HepG2 (cell line): ENCODE measurements at regions not wholly inside any gene's neighbourhood (a gene's known extent, or its start where the extent isn't known, plus 50 kb on each side); places are given as distances from the start of the nearest gene placed in this dataset.

ENCODE experiments used
- ATAC-seq: fragments of 200-7000 bp; cut with Tn5 transposase; 3 replicates; pipeline ENCODE4 v1.9.1; 2020; ENCODE audit warnings: mild to moderate bottlenecking, moderate library complexity
- BruUV-seq: library from RNA; stranded (reverse); fragments of 400-500 nt; replicated peaks from 2 replicates; lab custom pipeline; 2021; lab: Mats Ljungman, UMichigan
- CTCF ChIA-PET: fragments of 300-600 bp; formaldehyde crosslinking; extraction: SDS; loops from one replicate; lab custom pipeline; 2021; ENCODE audit warnings: low total read pairs, inconsistent platforms, low intra/inter-chr PET ratio; lab: Yijun Ruan, JAX
- POLR2A ChIA-PET: fragments of 350-600 bp; sonication (Branson Sonifier 250); formaldehyde crosslinking; loops from one replicate; lab custom pipeline; 2020; ENCODE audit warnings: antibody characterized with exemption, inconsistent platforms; lab: Yijun Ruan, JAX
- DNase-seq: peaks from one replicate; pipeline ENCODE4 v3.0.0-alpha.2; 2015; ENCODE audit warnings: low spot score
- FAIRE-seq: peaks from 3 replicates; lab custom pipeline; 2011; peaks lifted over from hg19 to GRCh38; lab: Jason Lieb, UNC
- H2AFZ ChIP-seq: one replicate; pipeline ENCODE4 v1.6.1; 2011; ENCODE audit warnings: low read length, inconsistent platforms
- H3K27ac ChIP-seq: fragments of 300-600 bp; 3 replicates; pipeline ENCODE4 v1.8.0; 2011; ENCODE audit warnings: mixed run types, mild to moderate bottlenecking, mixed read lengths, low read length, inconsistent platforms; ENCODE audit not compliant: insufficient read depth; ENCODE audit errors: extremely low read length
- H3K27me3 ChIP-seq, 2 experiments: fragments of 200-600 bp in 1 of 2; 2 replicates in 1 of 2; 3 replicates in 1 of 2; pipeline versions ENCODE4 v1.6.0 to v1.8.0; 2011; ENCODE audit warnings: low read length in 2 of 2, mild to moderate bottlenecking in 2 of 2, moderate library complexity in 2 of 2, inconsistent platforms in 1 of 2; ENCODE audit not compliant: insufficient read depth in 2 of 2, control insufficient read depth in 1 of 2
- H3K36me3 ChIP-seq, 2 experiments: fragments of 200-600 bp in 1 of 2; replicated peaks in 1 of 2; 2 replicates in 1 of 2; 3 replicates in 1 of 2; pipeline versions ENCODE4 v1.5.1 to v1.8.0; 2011; ENCODE audit warnings: low read length in 2 of 2, inconsistent platforms in 1 of 2; ENCODE audit not compliant: insufficient read depth in 2 of 2, control insufficient read depth in 1 of 2
- H3K4me1 ChIP-seq: 2 replicates; pipeline ENCODE4 v1.5.1; 2012; ENCODE audit warnings: low read length, inconsistent platforms; ENCODE audit not compliant: insufficient read depth
- H3K4me2 ChIP-seq: 2 replicates; pipeline ENCODE4 v1.6.0; 2011; ENCODE audit warnings: low read depth, low read length, inconsistent platforms
- H3K4me3 ChIP-seq, 3 experiments: fragments of 200-600 bp in 1 of 3; sonication (generic), shearing (Covaris generic) in 1 of 3; replicated peaks in 1 of 3; 2 replicates each; pipeline ENCODE4 v1.5.1; 2011 to 2016; ENCODE audit warnings: low read length in 3 of 3, inconsistent platforms in 2 of 3, low read depth in 2 of 3, mild to moderate bottlenecking in 2 of 3, control low read depth in 1 of 3, mixed read lengths in 1 of 3; ENCODE audit not compliant: insufficient read depth in 1 of 3
- H3K79me2 ChIP-seq: one replicate; pipeline ENCODE4 v1.6.1; 2011; ENCODE audit warnings: low read length, inconsistent platforms; ENCODE audit not compliant: insufficient read depth
- H3K9ac ChIP-seq: 2 replicates; pipeline ENCODE4 v1.6.0; 2011; ENCODE audit warnings: mild to moderate bottlenecking, low read depth, low read length, inconsistent platforms; ENCODE audit not compliant: insufficient read depth
- H3K9me3 ChIP-seq: 2 replicates; pipeline ENCODE4 v1.5.1; 2012; ENCODE audit warnings: mild to moderate bottlenecking, low read length
- H4K20me1 ChIP-seq: 2 replicates; pipeline ENCODE4 v1.6.0; 2011; ENCODE audit warnings: inconsistent platforms, mild to moderate bottlenecking, low read length, moderate library complexity; ENCODE audit not compliant: insufficient read depth
- CREM ChIP-seq, 2 experiments: sonication (generic) in 1 of 2; formaldehyde crosslinking in 1 of 2; IDR thresholded peaks; 2 replicates each; pipeline versions ENCODE4 v1.4.0 to v1.6.1; 2016 to 2020; ENCODE audit warnings: antibody characterized with exemption in 1 of 2, mild to moderate bottlenecking in 1 of 2, missing genetic modification reagents in 1 of 2
- DNMT1 ChIP-seq: sonication (generic); formaldehyde crosslinking; IDR thresholded peaks from 2 replicates; pipeline ENCODE4 v1.5.1; 2020; ENCODE audit warnings: mild to moderate bottlenecking, missing genetic modification reagents
- FOXA1 ChIP-seq, 2 experiments: fragments of 450-650 bp in 1 of 2; sonication (generic) in 1 of 2; formaldehyde crosslinking in 1 of 2; IDR thresholded peaks; 2 replicates each; pipeline versions ENCODE4 v1.4.0 to v1.6.1; 2016 to 2020; ENCODE audit warnings: missing genetic modification reagents in 1 of 2
- GZF1 ChIP-seq: sonication (generic); formaldehyde crosslinking; IDR thresholded peaks from 2 replicates; pipeline ENCODE4 v1.5.1; 2020; ENCODE audit warnings: mild to moderate bottlenecking, missing genetic modification reagents
- JDP2 ChIP-seq: sonication (generic); formaldehyde crosslinking; IDR thresholded peaks from 2 replicates; pipeline ENCODE4 v1.8.1; 2022; ENCODE audit warnings: missing genetic modification reagents, borderline replicate concordance
- KLF16 ChIP-seq, 2 experiments: sonication (generic) in 1 of 2; formaldehyde crosslinking in 1 of 2; IDR thresholded peaks; 2 replicates each; pipeline versions ENCODE4 v1.6.1 to v1.8.0; 2016 to 2023; ENCODE audit warnings: missing genetic modification reagents in 2 of 2, missing compliant biosample characterization in 1 of 2
- MAFK ChIP-seq, 2 experiments: IDR thresholded peaks in 1 of 2; conservative IDR thresholded peaks in 1 of 2; 2 replicates each; pipeline ENCODE4 v1.6.1; 2011; ENCODE audit warnings: improper control_type of control experiment in 2 of 2, low read length in 2 of 2
- MXD4 ChIP-seq: IDR thresholded peaks from 2 replicates; pipeline ENCODE4 v1.6.1; 2016; ENCODE audit warnings: mild to moderate bottlenecking, missing biosample characterization, missing genetic modification reagents
- RELA ChIP-seq: sonication (generic); formaldehyde crosslinking; IDR thresholded peaks from 2 replicates; pipeline ENCODE4 v1.4.0; 2020; ENCODE audit warnings: missing genetic modification reagents
- SMAD3 ChIP-seq: sonication (generic); formaldehyde crosslinking; IDR thresholded peaks from 2 replicates; pipeline ENCODE4 v1.4.0; 2020; ENCODE audit warnings: missing genetic modification reagents
- SP140L ChIP-seq: sonication (generic); formaldehyde crosslinking; IDR thresholded peaks from 2 replicates; pipeline ENCODE4 v1.4.0; 2020; ENCODE audit warnings: missing genetic modification reagents, borderline replicate concordance
- TCF7L2 ChIP-seq: IDR thresholded peaks from 2 replicates; pipeline ENCODE4 v1.6.1; 2011; ENCODE audit warnings: mild to moderate bottlenecking, low read depth, low read length, moderate library complexity
- YEATS2 ChIP-seq: sonication (generic); formaldehyde crosslinking; IDR thresholded peaks from 2 replicates; pipeline ENCODE4 v1.4.0; 2020; ENCODE audit warnings: missing genetic modification reagents, borderline replicate concordance
- ZC3H13 ChIP-seq: sonication (generic); formaldehyde crosslinking; IDR thresholded peaks from 2 replicates; pipeline ENCODE4 v1.8.1; 2023; ENCODE audit warnings: mild to moderate bottlenecking, missing genetic modification reagents, moderate library complexity
- ZNF101 ChIP-seq: sonication (generic); formaldehyde crosslinking; IDR thresholded peaks from 2 replicates; pipeline ENCODE4 v1.4.0; 2020; ENCODE audit warnings: mild to moderate bottlenecking, low read depth, missing genetic modification reagents, borderline replicate concordance
- ZNF510 ChIP-seq: sonication (generic); formaldehyde crosslinking; IDR thresholded peaks from 2 replicates; pipeline ENCODE4 v1.4.0; 2020; ENCODE audit warnings: low read depth, mild to moderate bottlenecking, missing genetic modification reagents
- ZNF530 ChIP-seq: sonication (generic); formaldehyde crosslinking; IDR thresholded peaks from 2 replicates; pipeline ENCODE4 v1.5.0; 2020; ENCODE audit warnings: low read depth, mild to moderate bottlenecking, missing genetic modification reagents
- ZNF713 ChIP-seq: sonication (generic); formaldehyde crosslinking; IDR thresholded peaks from 2 replicates; pipeline ENCODE4 v1.4.0; 2020; ENCODE audit warnings: mild to moderate bottlenecking, missing genetic modification reagents
- ZNF724P ChIP-seq: sonication (generic); formaldehyde crosslinking; IDR thresholded peaks from 2 replicates; pipeline ENCODE4 v1.8.0; 2022; ENCODE audit warnings: missing genetic modification reagents, borderline replicate concordance
- WGBS: methylation state at CpG from one replicate; pipeline ENCODE4 v1.1.6; 2017; ENCODE audit warnings: low lambda C conversion rate; 5-methylcytosine and 5-hydroxymethylcytosine counted together
- in situ Hi-C: cut with HindIII; loops from 2 replicates; pipeline ENCODE4 v1.10.0; 2017; ENCODE audit warnings: low pct_unique_long_range_greater_than_20kb; ENCODE audit not compliant: extremely low pct_ligation_motif_present
- intact Hi-C: fragments of 100-400 bp; cut with micrococcal nuclease; formaldehyde crosslinking; loops from one replicate; pipeline ENCODE4 v1.10.0; 2022; ENCODE audit not compliant: unreplicated experiment
- TF ChIP-seq, protein P1 (sequence below): sonication (generic); formaldehyde crosslinking; IDR thresholded peaks from 2 replicates; pipeline ENCODE4 v1.4.0; 2020; ENCODE audit warnings: mild to moderate bottlenecking, missing genetic modification reagents, borderline replicate concordance

DNA sequence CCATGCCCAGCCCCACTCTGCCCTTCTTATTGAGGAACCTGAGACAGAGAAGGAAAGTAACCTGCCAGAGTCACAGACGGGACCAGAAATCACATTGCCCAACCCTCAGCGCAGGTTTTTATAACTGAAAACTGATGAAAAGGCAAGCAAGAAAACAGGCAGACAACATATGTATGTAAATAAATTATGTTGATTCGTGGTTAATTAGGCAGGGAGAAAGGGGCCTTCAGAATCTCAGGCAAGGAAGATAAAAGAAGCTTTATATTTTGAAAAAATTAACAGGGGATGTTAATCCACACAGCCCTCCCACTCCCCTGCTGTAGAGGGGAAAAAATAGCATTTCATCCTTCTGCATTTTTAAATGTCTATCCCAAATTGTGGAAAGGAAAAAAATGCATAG lies 378.5 kb downstream of the PIK3C3 start:
- POLR2A ChIA-PET: no interaction called here
- in situ Hi-C loops: no loop called here
- H3K79me2 ChIP-seq: no peaks in the 10 kb centered on the region
- TF ChIP-seq YEATS2 (CRISPR knock-in tag) (no peak), GZF1 (CRISPR knock-in tag) (no peak), SP140L (CRISPR knock-in tag) (no peak), ZNF101 (CRISPR knock-in tag) (no peak), FOXA1 (IDR thresholded peaks at IDR 0.05) (no peak), FOXA1 (CRISPR knock-in tag; IDR thresholded peaks at IDR 0.05) (no peak), ZNF724P (no peak), ZNF510 (CRISPR knock-in tag) (no peak), ZC3H13 (CRISPR knock-in tag) (no peak), ZNF530 (CRISPR knock-in tag) (no peak), ZNF713 (CRISPR knock-in tag) (no peak), RELA (CRISPR knock-in tag) (no peak), CREM (IDR thresholded peaks at IDR 0.05) (no peak), CREM (CRISPR knock-in tag; IDR thresholded peaks at IDR 0.05) (no peak), KLF16 (CRISPR knock-in tag; IDR thresholded peaks at IDR 0.05) (no peak), DNMT1 (CRISPR knock-in tag) (no peak), MAFK (conservative IDR thresholded peaks at IDR 0.05 in 1 of 2, IDR thresholded peaks at IDR 0.05 in 1 of 2; ENCODE audit: low read length in 2 of 2) (no peak), SMAD3 (CRISPR knock-in tag) (no peak), TCF7L2 (no peak), JDP2 (no peak), MXD4 (CRISPR knock-in tag) (no peak)
- TF ChIP-seq, protein P1, sequence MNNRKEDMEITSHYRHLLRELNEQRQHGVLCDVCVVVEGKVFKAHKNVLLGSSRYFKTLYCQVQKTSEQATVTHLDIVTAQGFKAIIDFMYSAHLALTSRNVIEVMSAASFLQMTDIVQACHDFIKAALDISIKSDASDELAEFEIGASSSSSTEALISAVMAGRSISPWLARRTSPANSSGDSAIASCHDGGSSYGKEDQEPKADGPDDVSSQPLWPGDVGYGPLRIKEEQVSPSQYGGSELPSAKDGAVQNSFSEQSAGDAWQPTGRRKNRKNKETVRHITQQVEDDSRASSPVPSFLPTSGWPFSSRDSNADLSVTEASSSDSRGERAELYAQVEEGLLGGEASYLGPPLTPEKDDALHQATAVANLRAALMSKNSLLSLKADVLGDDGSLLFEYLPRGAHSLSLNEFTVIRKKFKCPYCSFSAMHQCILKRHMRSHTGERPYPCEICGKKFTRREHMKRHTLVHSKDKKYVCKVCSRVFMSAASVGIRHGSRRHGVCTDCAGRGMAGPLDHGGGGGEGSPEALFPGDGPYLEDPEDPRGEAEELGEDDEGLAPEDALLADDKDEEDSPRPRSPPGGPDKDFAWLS: no peak
- TF ChIP-seq, all 625 proteins: peak for 0
- Histone ChIP-seq H3K27me3 (no peaks in the 10 kb centered on the region), H3K27ac (no peak overlapping the region), H3K36me3 (no peaks in the 10 kb centered on the region), H3K9me3 (peaks cover 37% of the 10 kb centered on the region; the same call in 1 of the 2 replicates), H3K9ac (no peak overlapping the region), H3K4me1 (peaks cover 34% of the 10 kb centered on the region), H2AFZ (no peak overlapping the region), H4K20me1 (no peaks in the 10 kb centered on the region), H3K4me3 (no peak overlapping the region), H3K4me2 (no peak overlapping the region)
- intact Hi-C loops: no loop called here
- 64% methylated on average over 3 of the region's 3 CpGs for WGBS
- FAIRE-seq: no peak
- no TSS peak for BruUV-seq
- DNase-seq: no peak
- no peak for ATAC-seq
- CTCF ChIA-PET: no interaction called here
